Neural progenitor cell (in vitro differentiated cells): ENCODE measurements at regions not wholly inside any gene's neighbourhood (a gene's known extent, or its start where the extent isn't known, plus 50 kb on each side); places are given as distances from the start of the nearest gene placed in this dataset.

Experiments
- DNase-seq: peaks from one replicate; pipeline ENCODE4 v3.0.0-alpha.2; 2016; ENCODE audit warnings: low spot score
- H2AFZ ChIP-seq: fragments of 200-600 bp; sonication (generic); replicated peaks from 2 replicates; pipeline ENCODE4 v1.6.1; 2016; ENCODE audit warnings: antibody characterized with exemption
- H3F3A ChIP-seq: fragments of 200-600 bp; sonication (generic); 2 replicates; pipeline ENCODE4 v1.6.1; 2016; ENCODE audit warnings: antibody characterized with exemption, low read depth
- H3K27ac ChIP-seq: fragments of 200-600 bp; sonication (generic); 2 replicates; pipeline ENCODE4 v1.5.1; 2016; ENCODE audit warnings: mild to moderate bottlenecking
- H3K27me3 ChIP-seq: fragments of 200-600 bp; sonication (generic); 2 replicates; pipeline ENCODE4 v1.6.1; 2016; ENCODE audit warnings: mild to moderate bottlenecking, moderate library complexity
- H3K36me3 ChIP-seq: fragments of 200-600 bp; sonication (generic); 2 replicates; pipeline ENCODE4 v1.5.1; 2016
- H3K4me1 ChIP-seq: fragments of 200-600 bp; sonication (generic); 2 replicates; pipeline ENCODE4 v1.6.1; 2016; ENCODE audit warnings: mixed run types
- H3K4me2 ChIP-seq: fragments of 200-600 bp; sonication (generic); 2 replicates; pipeline ENCODE4 v1.6.1; 2016
- H3K4me3 ChIP-seq: fragments of 200-600 bp; sonication (generic); 2 replicates; pipeline ENCODE4 v1.5.1; 2016
- H3K79me2 ChIP-seq: fragments of 200-600 bp; sonication (generic); 2 replicates; pipeline ENCODE4 v1.6.1; 2016; ENCODE audit warnings: low read depth
- H3K9ac ChIP-seq: fragments of 200-600 bp; sonication (generic); 2 replicates; pipeline ENCODE4 v1.6.1; 2016
- H3K9me3 ChIP-seq: fragments of 200-600 bp; sonication (generic); 2 replicates; pipeline ENCODE4 v1.5.1; 2016; ENCODE audit warnings: low read depth
- H4K20me1 ChIP-seq: fragments of 200-600 bp; sonication (generic); 2 replicates; pipeline ENCODE4 v1.6.1; 2016; ENCODE audit warnings: low read depth
- H3K27ac Mint-ChIP-seq: 3 replicates; pipeline ENCODE4 v1.8.0; 2021; ENCODE audit warnings: mixed read lengths
- H3K27me3 Mint-ChIP-seq: 2 replicates; pipeline ENCODE4 v1.8.0; 2022; ENCODE audit warnings: low read depth, mild to moderate bottlenecking, inconsistent platforms, moderate library complexity, mixed read lengths; ENCODE audit not compliant: insufficient read depth
- H3K36me3 Mint-ChIP-seq: 3 replicates; pipeline ENCODE4 v1.8.0; 2021; ENCODE audit warnings: mixed read lengths
- H3K4me1 Mint-ChIP-seq: 3 replicates; pipeline ENCODE4 v1.8.0; 2021; ENCODE audit warnings: mixed read lengths
- H3K4me3 Mint-ChIP-seq: 3 replicates; pipeline ENCODE4 v1.8.0; 2021; ENCODE audit warnings: mild to moderate bottlenecking, moderate library complexity, mixed read lengths
- H3K9me3 Mint-ChIP-seq: 3 replicates; pipeline ENCODE4 v1.8.0; 2020; ENCODE audit warnings: mixed read lengths
- EZH2 ChIP-seq: fragments of 200-600 bp; sonication (generic); IDR thresholded peaks from 2 replicates; pipeline ENCODE4 v1.6.1; 2017; ENCODE audit warnings: antibody characterized with exemption, mild to moderate bottlenecking, moderate library complexity
- EZH2phosphoT487 ChIP-seq: fragments of 200-600 bp; sonication (generic); IDR thresholded peaks from 2 replicates; pipeline ENCODE4 v1.6.1; 2017; ENCODE audit warnings: antibody characterized with exemption
- TF ChIP-seq, protein P1 (sequence below): fragments of 200-600 bp; sonication (generic); IDR thresholded peaks from 2 replicates; pipeline ENCODE4 v1.5.1; 2017; ENCODE audit warnings: antibody characterized with exemption, mild to moderate bottlenecking

DNA sequence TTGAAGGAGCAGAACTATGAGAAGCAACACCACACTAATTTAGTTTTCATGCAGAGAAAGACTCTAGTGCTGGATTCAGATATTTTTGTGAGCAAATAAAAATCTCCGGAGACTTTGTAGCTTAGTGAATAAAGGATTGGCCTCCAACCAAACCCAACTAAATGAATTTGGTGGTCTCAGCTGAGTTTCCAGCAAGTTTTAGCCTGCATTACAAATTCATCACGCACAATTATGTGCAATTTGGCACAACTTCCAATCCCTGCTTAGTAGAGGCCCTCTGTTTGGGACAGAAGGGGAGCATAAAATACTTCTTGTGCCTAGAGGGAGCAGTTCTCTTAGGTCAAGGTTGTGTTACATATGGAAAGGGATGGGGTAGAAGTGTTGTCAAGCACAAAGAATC lies 112.3 kb upstream of the ADAMTSL1 start:
- Mint-ChIP-seq H3K27me3 (no peaks in the 10 kb centered on the region), H3K4me1 (no peaks in the 10 kb centered on the region), H3K27ac (no peak overlapping the region), H3K36me3 (no peaks in the 10 kb centered on the region), H3K9me3 (no peaks in the 10 kb centered on the region), H3K4me3 (no peak overlapping the region)
- Histone ChIP-seq H3K4me2 (no peak overlapping the region), H3K4me3 (no peak overlapping the region), H3K27me3 (no peaks in the 10 kb centered on the region), H3K9me3 (no peaks in the 10 kb centered on the region), H3F3A (no peaks in the 10 kb centered on the region), H3K36me3 (no peaks in the 10 kb centered on the region), H2AFZ (no peak overlapping the region), H3K9ac (no peak overlapping the region), H3K27ac (no peak overlapping the region), H3K4me1 (no peaks in the 10 kb centered on the region), H4K20me1 (no peaks in the 10 kb centered on the region), H3K79me2 (no peaks in the 10 kb centered on the region)
- DNase-seq: no peak
- TF ChIP-seq EZH2phosphoT487 (no peak), EZH2 (no peak)
- TF ChIP-seq, protein P1, sequence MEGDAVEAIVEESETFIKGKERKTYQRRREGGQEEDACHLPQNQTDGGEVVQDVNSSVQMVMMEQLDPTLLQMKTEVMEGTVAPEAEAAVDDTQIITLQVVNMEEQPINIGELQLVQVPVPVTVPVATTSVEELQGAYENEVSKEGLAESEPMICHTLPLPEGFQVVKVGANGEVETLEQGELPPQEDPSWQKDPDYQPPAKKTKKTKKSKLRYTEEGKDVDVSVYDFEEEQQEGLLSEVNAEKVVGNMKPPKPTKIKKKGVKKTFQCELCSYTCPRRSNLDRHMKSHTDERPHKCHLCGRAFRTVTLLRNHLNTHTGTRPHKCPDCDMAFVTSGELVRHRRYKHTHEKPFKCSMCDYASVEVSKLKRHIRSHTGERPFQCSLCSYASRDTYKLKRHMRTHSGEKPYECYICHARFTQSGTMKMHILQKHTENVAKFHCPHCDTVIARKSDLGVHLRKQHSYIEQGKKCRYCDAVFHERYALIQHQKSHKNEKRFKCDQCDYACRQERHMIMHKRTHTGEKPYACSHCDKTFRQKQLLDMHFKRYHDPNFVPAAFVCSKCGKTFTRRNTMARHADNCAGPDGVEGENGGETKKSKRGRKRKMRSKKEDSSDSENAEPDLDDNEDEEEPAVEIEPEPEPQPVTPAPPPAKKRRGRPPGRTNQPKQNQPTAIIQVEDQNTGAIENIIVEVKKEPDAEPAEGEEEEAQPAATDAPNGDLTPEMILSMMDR: no peak

DNA sequence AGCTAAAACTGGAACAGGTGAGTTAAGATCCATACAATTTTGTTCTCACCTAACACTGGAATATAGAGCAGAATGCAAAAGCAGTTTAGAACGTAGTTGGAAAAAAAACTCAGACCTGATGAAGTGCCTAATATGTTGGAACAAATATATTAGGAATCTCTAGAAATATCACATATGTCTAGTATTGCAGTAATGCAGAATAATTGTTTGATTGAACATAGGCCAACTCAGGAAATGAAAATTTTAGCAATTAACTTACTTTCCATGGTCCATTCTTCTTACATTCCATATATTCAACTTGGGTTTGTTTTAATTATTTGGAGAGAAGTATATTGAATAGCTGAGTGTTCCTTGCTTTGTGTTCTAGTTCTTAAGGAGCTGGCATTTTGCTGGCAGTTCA lies 111.8 kb upstream of the ADAMTSL1 start:
- Mint-ChIP-seq H3K4me1 (no peaks in the 10 kb centered on the region), H3K27me3 (no peaks in the 10 kb centered on the region), H3K9me3 (no peaks in the 10 kb centered on the region), H3K4me3 (no peak overlapping the region), H3K27ac (no peak overlapping the region), H3K36me3 (no peaks in the 10 kb centered on the region)
- no peaks in the 10 kb centered on the region for H4K20me1 ChIP-seq
- TF ChIP-seq, protein P1: no peak
- TF ChIP-seq EZH2phosphoT487 (no peak), EZH2 (no peak)
- no peaks in the 10 kb centered on the region for H3K79me2 ChIP-seq
- no peaks in the 10 kb centered on the region for H3K27me3 ChIP-seq
- H3F3A ChIP-seq: no peaks in the 10 kb centered on the region
- H3K9ac ChIP-seq: no peak overlapping the region
- no peaks in the 10 kb centered on the region for H3K4me1 ChIP-seq
- no peaks in the 10 kb centered on the region for H3K9me3 ChIP-seq
- H3K4me3 ChIP-seq: no peak overlapping the region
- H2AFZ ChIP-seq: no peak overlapping the region
- DNase-seq: no peak
- H3K27ac ChIP-seq: no peak overlapping the region
- no peak overlapping the region for H3K4me2 ChIP-seq
- H3K36me3 ChIP-seq: no peaks in the 10 kb centered on the region

DNA sequence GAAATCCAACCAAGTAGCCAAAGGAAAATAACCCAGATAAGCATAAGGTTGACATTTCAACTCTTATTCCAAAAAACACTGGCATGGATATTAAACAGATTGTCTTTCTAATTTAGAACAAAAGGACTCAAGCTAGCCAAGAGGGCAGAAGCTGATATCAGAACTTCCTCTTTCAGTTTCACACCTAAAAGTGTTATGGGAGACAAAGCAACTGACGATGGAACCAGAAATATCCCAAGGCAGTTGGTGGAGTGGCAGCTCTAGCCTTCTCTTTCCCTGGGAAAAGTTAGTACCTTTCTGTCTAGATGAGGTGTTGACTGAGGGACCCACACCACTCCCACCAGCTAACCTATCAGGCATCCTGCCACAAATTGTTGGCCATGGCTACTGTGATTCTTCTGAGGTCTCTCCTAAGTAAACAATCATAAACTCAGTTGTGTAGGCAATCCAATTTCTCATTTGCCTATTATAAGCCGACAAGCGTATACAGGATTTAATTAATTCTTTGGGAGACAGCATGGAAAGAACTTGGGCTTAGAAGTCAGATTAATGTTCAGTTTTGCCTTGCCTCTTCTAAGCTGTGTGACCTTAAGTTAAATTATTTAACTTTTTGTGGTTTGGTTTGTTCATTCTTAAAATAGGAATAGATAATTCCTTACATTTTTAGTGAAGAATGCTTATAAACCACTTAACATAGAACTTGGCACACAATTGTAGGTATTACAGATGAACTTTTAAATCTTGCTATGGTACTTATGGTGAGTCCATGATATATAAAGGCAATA lies 110.9 kb upstream of the ADAMTSL1 start:
- Mint-ChIP-seq H3K27ac (no peak overlapping the region), H3K4me3 (no peak overlapping the region), H3K9me3 (no peaks in the 10 kb centered on the region), H3K27me3 (peaks cover 1% of the 10 kb centered on the region), H3K36me3 (no peaks in the 10 kb centered on the region), H3K4me1 (no peaks in the 10 kb centered on the region)
- DNase-seq: no peak
- Histone ChIP-seq H3K27me3 (no peaks in the 10 kb centered on the region), H3K4me1 (no peaks in the 10 kb centered on the region), H3K4me2 (no peak overlapping the region), H4K20me1 (no peaks in the 10 kb centered on the region), H2AFZ (no peak overlapping the region), H3K27ac (no peak overlapping the region), H3K79me2 (no peaks in the 10 kb centered on the region), H3K36me3 (no peaks in the 10 kb centered on the region), H3K9ac (no peak overlapping the region), H3F3A (no peaks in the 10 kb centered on the region), H3K9me3 (no peaks in the 10 kb centered on the region), H3K4me3 (no peak overlapping the region)
- TF ChIP-seq EZH2phosphoT487: no peak
- TF ChIP-seq, protein P1: no peak
- TF ChIP-seq EZH2: no peak
